Brain microvascular endothelial cell (primary cell): ENCODE measurements at regions not wholly inside any gene's neighbourhood (a gene's known extent, or its start where the extent isn't known, plus 50 kb on each side); places are given as distances from the start of the nearest gene placed in this dataset.

Experiments
- DNase-seq: peaks from one replicate; pipeline ENCODE4 v3.0.0-alpha.2; 2020
- H3K27ac ChIP-seq: fragments of 250-450 bp; sonication (Bioruptor Pico); 2 replicates; pipeline ENCODE4 v1.5.1; 2020; ENCODE audit warnings: mild to moderate bottlenecking, moderate library complexity
- H3K27me3 ChIP-seq: fragments of 250-450 bp; sonication (Bioruptor Pico); replicated peaks from 2 replicates; pipeline ENCODE4 v1.5.1; 2020; ENCODE audit warnings: mild to moderate bottlenecking
- H3K36me3 ChIP-seq: fragments of 250-450 bp; sonication (Bioruptor Pico); replicated peaks from 2 replicates; pipeline ENCODE4 v1.5.1; 2020; ENCODE audit warnings: mild to moderate bottlenecking
- H3K4me3 ChIP-seq: 2 replicates; pipeline ENCODE4 v1.5.1; 2011; ENCODE audit warnings: low read depth, mild to moderate bottlenecking, control low read depth, low read length, moderate library complexity
- CTCF ChIP-seq: IDR thresholded peaks from 2 replicates; pipeline ENCODE4 v1.5.1; 2011; ENCODE audit warnings: low read depth, mild to moderate bottlenecking, moderate library complexity, low read length, control low read depth, inconsistent platforms; ENCODE audit errors: missing control alignments
- in situ Hi-C: cut with HindIII; loops from 2 replicates; pipeline ENCODE4 v1.10.0; 2017; ENCODE audit warnings: low sequenced_read_pairs, low pct_ligation_motif_present

GRCh38 chr3:120544361-120544760 lies 51.8 kb upstream of the NDUFB4 start:
- in situ Hi-C loops: no loop called here
- TF ChIP-seq CTCF: no peak
- Histone ChIP-seq H3K4me3 (no peak overlapping the region), H3K27ac (no peak overlapping the region), H3K36me3 (no peaks in the 10 kb centered on the region), H3K27me3 (no peaks in the 10 kb centered on the region)
- no peak for DNase-seq

GRCh38 chr3:120536642-120537041 lies 59.5 kb upstream of the NDUFB4 start:
- Histone ChIP-seq H3K27ac (no peak overlapping the region), H3K4me3 (no peak overlapping the region), H3K27me3 (no peaks in the 10 kb centered on the region), H3K36me3 (no peaks in the 10 kb centered on the region)
- in situ Hi-C loops: no loop called here
- no peak for TF ChIP-seq CTCF
- no peak for DNase-seq

GRCh38 chr3:120532969-120533368 lies 63.2 kb upstream of the NDUFB4 start:
- Histone ChIP-seq H3K27ac (no peak overlapping the region), H3K27me3 (no peaks in the 10 kb centered on the region), H3K4me3 (no peak overlapping the region), H3K36me3 (no peaks in the 10 kb centered on the region)
- TF ChIP-seq CTCF: no peak
- in situ Hi-C loops: no loop called here
- no peak for DNase-seq

GRCh38 chr3:120528163-120528562 lies 68.0 kb upstream of the NDUFB4 start:
- H3K27ac ChIP-seq: no peak overlapping the region
- TF ChIP-seq CTCF: no peak
- H3K27me3 ChIP-seq: no peaks in the 10 kb centered on the region
- H3K36me3 ChIP-seq: no peaks in the 10 kb centered on the region
- H3K4me3 ChIP-seq: no peak overlapping the region
- no peak for DNase-seq
- in situ Hi-C loops: no loop called here

GRCh38 chr3:120526011-120526870 lies 69.9 kb upstream of the NDUFB4 start:
- TF ChIP-seq CTCF: no peak
- no peaks in the 10 kb centered on the region for H3K36me3 ChIP-seq
- H3K4me3 ChIP-seq: no peak overlapping the region
- DNase-seq: no peak
- no peak overlapping the region for H3K27ac ChIP-seq
- H3K27me3 ChIP-seq: no peaks in the 10 kb centered on the region
- in situ Hi-C loops: no loop called here
